Omental fat pad (tissue), 3 donors: ENCODE measurements at regions not wholly inside any gene's neighbourhood (a gene's known extent, or its start where the extent isn't known, plus 50 kb on each side); places are given as distances from the start of the nearest gene placed in this dataset.

ENCODE experiments used
- ATAC-seq: fragments of 150-250 bp; one replicate; pipeline ENCODE4 v1.9.1; 2016; ENCODE audit warnings: mild to moderate bottlenecking, moderate library complexity; ENCODE audit not compliant: low FRiP score
- DNase-seq: peaks from one replicate; pipeline ENCODE4 v3.0.0-alpha.2; 2019; ENCODE audit warnings: low spot score
- TF ChIP-seq, protein P1 (sequence below), 3 donors: fragments of 450-650 bp; IDR thresholded peaks; one replicate each; pipeline ENCODE4 v1.5.1; 2016 to 2017; ENCODE audit warnings: antibody characterized with exemption in 3 of 3, mild to moderate bottlenecking in 3 of 3, moderate library complexity in 2 of 3

DNA sequence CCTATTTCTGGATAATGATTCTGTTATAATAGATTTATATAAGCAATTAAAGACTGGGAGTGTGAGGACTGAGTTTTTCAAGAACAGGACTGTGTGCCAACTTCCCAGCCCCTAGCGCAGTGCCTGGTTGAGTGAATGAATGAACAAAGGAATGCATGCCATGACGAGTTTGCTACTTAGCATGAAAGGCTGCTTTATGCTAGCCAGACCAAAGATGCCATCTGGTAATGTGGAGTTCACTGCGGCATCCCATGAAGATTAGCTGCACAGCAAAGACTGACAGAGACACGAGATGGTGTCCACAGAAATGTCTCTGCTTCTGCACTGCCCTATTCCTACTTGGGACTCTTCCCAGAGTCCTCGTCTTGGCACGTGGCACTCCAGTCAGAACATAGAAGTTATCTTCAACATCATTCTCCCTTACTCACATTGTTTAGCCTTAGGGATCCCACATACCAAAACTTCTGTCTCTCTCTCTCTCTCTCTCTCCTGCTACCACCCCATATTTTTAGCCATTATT lies 283.9 kb upstream of the CTNNB1 start:
- ATAC-seq, result no peak
- DNase-seq, result no peak
- TF ChIP-seq, protein P1, sequence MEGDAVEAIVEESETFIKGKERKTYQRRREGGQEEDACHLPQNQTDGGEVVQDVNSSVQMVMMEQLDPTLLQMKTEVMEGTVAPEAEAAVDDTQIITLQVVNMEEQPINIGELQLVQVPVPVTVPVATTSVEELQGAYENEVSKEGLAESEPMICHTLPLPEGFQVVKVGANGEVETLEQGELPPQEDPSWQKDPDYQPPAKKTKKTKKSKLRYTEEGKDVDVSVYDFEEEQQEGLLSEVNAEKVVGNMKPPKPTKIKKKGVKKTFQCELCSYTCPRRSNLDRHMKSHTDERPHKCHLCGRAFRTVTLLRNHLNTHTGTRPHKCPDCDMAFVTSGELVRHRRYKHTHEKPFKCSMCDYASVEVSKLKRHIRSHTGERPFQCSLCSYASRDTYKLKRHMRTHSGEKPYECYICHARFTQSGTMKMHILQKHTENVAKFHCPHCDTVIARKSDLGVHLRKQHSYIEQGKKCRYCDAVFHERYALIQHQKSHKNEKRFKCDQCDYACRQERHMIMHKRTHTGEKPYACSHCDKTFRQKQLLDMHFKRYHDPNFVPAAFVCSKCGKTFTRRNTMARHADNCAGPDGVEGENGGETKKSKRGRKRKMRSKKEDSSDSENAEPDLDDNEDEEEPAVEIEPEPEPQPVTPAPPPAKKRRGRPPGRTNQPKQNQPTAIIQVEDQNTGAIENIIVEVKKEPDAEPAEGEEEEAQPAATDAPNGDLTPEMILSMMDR (IDR thresholded peaks at IDR 0.05), result no peak

DNA sequence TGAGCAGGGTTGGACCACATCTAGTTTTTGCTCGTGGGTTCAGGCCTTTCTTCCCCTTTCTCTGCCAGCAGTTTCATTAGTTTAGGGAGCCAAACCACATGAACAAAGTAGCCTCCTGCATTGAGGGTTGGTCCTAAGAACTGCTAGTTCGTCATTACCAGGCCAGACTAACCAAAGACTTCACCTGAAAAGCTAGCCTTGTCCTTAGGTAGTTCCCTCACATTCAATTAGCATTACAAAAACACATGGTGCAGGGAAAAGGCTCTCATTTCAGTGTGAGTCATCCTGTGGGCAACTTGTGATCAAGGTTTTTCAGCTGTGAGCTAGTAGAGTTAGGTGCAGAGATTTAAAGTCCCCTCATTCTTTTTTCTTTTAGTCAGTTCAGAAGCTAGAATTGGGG lies 279.3 kb upstream of the CTNNB1 start:
- TF ChIP-seq, protein P1 (IDR thresholded peaks at IDR 0.05), result no peak
- ATAC-seq, result no peak

DNA sequence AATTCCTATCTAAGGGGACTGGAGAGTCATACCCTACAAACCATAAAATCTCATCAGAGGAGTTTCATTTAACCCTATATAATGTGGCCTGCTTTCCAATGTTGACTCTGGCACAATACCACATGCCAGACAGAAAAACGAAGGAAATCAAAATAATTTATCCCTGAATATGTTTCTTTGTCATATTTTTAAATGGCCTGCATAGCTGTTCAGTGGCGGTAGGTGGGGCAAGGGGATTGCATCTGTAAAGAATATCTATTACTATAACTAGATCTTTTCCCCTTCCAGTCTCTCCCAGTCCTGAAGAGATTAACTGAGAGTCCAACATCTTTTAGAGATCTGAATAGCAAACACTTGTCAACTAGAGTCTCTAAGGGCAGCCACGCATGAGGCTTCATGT lies 278.1 kb upstream of the CTNNB1 start:
- ATAC-seq (no peak), DNase-seq (no peak)
- TF ChIP-seq, protein P1 (IDR thresholded peaks at IDR 0.05), result no peak

More for the DNA sequence above, 279.3 kb upstream of the CTNNB1 start:
- no peak for DNase-seq

DNA sequence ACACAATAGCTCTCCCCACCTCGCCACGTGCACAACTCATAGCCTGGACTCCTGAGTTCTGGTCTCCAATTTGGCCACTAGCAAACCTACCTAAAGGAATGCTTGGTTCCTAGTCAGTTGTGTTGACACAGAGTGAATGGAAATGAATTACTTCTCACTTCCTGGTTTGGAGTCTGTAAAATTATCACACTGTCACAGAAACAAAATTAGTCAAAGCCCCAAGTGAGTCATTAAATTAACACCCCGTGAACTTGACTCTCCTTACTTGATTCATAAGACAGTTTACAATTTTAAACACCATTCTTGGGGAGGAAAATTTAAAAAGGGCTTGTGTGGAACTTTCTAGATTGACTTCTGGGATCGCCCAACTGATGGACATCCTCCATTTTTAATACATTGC lies 276.2 kb upstream of the CTNNB1 start:
- TF ChIP-seq, protein P1 (IDR thresholded peaks at IDR 0.05), result no peak
- no peak for DNase-seq
- no peak for ATAC-seq

DNA sequence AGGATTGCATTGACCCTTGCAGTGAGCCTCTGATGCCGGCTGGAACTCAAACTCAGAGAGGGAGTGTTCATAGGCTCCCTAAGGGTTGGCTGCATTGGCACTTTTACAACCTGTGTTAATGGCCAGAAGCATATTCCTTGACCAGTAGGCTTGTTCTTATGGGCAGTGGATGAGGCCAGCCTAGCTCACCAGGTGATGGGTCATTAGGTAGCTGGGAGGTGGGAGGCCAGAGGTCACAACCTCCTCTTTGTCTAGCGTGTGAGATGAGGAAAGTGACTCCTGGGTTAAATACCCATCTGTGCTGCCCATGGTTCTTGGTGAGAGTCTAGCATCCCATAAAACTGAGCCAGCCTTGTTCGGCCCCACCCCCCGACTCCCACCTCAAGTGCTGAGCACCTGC lies 275.7 kb upstream of the CTNNB1 start:
- TF ChIP-seq, protein P1 (IDR thresholded peaks at IDR 0.05), result no peak
- DNase-seq (no peak), ATAC-seq (no peak)

DNA sequence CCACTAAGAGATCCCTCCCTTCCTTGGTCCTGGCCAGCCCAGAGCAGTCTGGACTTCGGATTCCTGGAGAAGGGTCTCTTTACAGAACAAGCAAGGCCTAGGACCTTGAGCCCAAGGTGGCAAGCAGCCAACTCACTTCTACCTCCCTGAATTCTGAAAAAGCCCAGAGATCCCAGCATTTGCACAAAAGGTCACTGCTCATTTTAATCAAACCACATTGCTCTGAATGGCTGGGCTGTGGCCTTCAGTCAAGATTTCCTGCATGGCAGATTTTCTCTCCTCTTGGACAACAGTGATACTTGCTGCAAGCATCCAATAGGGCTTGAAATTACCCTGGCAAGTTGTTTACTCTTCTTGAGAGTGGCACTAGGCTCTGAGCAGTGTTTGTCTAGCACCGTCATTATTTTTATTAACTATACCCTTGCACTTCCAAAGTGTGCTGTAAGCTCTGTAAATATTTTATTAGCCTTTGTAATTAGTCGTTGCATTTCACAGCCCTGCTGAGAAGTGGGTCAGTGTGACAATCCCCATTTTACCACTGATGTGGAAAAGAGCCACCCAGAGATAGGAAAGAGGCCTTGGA lies 274.7 kb upstream of the CTNNB1 start:
- ATAC-seq (no peak), DNase-seq (no peak)
- TF ChIP-seq, protein P1 (IDR thresholded peaks at IDR 0.05), result no peak

DNA sequence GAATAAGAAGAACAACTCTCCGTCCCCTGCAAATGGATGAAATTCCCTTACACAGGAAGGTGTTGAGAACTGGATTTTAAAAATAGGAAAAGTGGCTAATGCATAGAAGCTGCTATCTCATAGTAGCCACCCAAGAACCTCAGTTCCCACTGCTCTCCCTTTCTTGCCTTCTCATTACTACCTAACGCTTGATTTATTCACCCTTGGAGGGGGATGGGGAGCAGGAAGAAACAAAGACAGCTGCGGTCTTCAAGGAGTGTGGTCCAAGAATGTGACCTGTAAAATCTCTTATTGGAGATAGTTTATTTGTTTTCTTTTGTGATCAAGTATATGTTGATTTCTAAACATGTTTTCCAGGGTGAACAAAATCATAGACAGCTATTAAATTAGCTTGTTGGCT lies 274.1 kb upstream of the CTNNB1 start:
- ATAC-seq, result no peak
- DNase-seq, result no peak
- TF ChIP-seq, protein P1 (IDR thresholded peaks at IDR 0.05), result no peak
